Fibroblast of mammary gland (primary cell): ENCODE measurements at regions not wholly inside any gene's neighbourhood (a gene's known extent, or its start where the extent isn't known, plus 50 kb on each side); places are given as distances from the start of the nearest gene placed in this dataset.
"Not testable (repeated sequence)": the region's sequence is repeated elsewhere in the genome, so short reads cannot be mapped to it uniquely, and the experiment has no call there.

Source experiments
- DNase-seq: peaks from one replicate; pipeline ENCODE4 v3.0.0-alpha.2; 2010; ENCODE audit warnings: low read depth
- H3K4me3 ChIP-seq: 2 replicates; pipeline ENCODE4 v1.5.1; 2011; ENCODE audit warnings: low read depth, mild to moderate bottlenecking, low read length, moderate library complexity; ENCODE audit not compliant: control insufficient read depth
- TF ChIP-seq, protein P1 (sequence below): conservative IDR thresholded peaks from 2 replicates; pipeline ENCODE4 v1.5.1; 2011; ENCODE audit warnings: low read depth, low read length, inconsistent platforms; ENCODE audit not compliant: control insufficient read depth, insufficient read depth

DNA sequence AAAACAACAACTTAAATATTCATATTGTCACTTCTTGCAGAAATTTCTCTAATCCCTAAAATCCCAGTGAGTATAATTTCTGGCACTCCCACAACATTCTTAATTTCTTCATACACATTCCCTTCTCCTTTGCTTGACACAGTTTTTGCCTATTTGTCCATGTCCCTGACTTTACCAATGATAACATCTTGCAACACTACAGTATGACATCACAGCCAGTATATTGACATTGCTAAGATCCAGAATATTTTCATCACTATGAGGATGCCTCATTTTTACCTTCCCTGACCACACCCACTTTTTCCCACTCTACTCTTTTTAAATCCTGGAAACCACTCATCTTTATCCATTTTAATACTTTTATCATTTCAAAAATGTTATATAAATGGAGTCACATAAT is 292.3 kb upstream of the GK2 start:
- TF ChIP-seq, protein P1, sequence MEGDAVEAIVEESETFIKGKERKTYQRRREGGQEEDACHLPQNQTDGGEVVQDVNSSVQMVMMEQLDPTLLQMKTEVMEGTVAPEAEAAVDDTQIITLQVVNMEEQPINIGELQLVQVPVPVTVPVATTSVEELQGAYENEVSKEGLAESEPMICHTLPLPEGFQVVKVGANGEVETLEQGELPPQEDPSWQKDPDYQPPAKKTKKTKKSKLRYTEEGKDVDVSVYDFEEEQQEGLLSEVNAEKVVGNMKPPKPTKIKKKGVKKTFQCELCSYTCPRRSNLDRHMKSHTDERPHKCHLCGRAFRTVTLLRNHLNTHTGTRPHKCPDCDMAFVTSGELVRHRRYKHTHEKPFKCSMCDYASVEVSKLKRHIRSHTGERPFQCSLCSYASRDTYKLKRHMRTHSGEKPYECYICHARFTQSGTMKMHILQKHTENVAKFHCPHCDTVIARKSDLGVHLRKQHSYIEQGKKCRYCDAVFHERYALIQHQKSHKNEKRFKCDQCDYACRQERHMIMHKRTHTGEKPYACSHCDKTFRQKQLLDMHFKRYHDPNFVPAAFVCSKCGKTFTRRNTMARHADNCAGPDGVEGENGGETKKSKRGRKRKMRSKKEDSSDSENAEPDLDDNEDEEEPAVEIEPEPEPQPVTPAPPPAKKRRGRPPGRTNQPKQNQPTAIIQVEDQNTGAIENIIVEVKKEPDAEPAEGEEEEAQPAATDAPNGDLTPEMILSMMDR, result no peak
- no peak for DNase-seq
- H3K4me3 ChIP-seq, result no peak overlapping the region

DNA sequence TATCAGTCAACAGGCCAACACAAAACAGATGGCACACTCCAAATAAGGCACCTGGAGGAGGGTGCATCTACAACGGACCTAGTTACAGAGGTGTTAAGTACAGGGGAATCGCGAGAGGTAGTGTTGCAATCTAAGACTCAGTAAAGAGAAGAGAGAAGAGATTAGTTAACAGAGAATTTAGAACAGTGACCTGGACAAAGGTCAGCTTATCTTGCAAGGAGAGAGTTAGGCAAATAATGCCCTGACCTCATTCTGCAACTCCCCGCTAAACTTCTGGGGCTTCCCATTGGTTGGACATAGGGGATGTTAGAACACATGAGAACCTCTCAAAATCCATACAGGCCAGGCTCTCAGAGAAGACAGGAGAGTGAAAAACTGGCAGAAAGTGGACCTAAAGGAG is 289.4 kb upstream of the GK2 start:
- TF ChIP-seq, protein P1, result no peak
- H3K4me3 ChIP-seq, result no peak overlapping the region
- no peak for DNase-seq

DNA sequence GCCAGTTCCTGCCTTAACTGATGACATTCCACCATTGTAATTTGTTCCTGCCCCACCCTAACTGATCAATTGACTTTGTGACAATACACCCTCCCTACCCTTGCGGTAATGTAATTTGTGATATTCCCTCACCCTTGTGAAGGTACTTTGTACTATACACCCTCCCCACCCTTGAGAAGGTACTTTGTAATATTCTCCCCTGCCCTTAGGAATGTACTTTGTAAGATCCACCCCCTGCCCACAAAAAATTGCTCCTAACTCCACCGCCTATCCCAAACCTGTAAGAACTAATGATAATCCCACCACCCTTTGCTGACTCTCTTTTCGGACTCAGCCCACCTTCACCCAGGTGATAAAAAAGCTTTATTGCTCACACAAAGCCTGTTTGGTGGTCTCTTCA is 288.5 kb upstream of the GK2 start:
- not testable (repeated sequence) for H3K4me3 ChIP-seq, DNase-seq

DNA sequence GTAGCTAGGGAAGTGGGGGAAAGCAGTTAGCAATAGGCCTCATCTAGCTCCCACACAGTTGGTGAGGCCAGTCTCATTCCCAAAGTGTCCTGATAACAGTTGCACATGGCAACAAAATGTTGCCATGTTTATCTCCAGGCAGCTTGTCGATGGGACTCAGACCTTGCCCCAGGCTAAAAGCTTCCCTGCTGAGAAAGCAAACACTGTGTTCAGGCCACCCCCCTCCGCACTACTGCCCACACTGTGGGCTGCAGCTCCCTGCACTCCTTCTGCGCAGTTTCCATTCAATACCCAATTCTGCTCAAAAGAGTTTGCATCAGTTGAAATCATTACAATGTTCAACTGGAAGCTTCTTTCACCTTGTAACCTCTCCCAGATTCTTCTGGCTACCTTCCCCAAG is 287.8 kb upstream of the GK2 start:
- TF ChIP-seq, protein P1, result no peak
- no peak overlapping the region for H3K4me3 ChIP-seq
- DNase-seq, result no peak

DNA sequence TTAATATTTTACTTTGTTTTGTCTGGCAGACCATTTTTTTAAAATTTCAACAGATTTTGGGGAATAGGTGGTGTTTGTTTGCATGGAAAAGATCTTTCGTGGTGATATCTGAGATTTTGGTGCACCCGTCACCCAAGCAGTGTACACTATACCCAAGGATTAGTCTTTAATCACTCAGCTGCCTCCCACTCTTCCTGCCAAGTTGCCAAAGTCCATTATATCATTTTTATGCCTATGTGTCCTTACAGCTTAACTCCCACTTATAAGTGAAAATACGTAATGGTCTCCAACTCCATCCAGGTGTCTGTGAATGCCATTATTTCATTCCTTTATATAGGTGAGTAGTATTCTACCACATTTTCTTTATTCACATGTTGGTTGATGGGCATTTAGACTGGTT is 281.7 kb upstream of the GK2 start:
- H3K4me3 ChIP-seq, result no peak overlapping the region
- TF ChIP-seq, protein P1, result no peak
- DNase-seq, result no peak

DNA sequence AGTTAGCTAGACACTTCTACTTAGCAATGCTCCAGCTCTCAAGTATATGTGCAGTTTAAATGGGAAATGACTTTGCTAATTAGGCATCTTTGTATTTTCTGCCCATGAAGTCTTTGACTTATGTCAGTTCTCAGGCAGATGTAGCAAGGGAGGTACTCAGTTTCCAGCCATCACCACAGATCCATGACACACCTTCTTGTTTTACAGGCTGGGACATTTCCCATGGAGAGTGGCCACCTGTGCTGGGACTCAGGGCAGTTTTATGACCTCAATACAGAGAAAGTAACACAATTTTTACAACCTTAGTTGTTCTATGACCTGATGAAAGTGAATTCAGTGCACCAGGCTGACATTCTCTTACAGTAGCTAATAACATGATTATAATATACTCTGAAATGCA is 280.7 kb upstream of the GK2 start:
- TF ChIP-seq, protein P1, result no peak
- no peak for DNase-seq
- no peak overlapping the region for H3K4me3 ChIP-seq

DNA sequence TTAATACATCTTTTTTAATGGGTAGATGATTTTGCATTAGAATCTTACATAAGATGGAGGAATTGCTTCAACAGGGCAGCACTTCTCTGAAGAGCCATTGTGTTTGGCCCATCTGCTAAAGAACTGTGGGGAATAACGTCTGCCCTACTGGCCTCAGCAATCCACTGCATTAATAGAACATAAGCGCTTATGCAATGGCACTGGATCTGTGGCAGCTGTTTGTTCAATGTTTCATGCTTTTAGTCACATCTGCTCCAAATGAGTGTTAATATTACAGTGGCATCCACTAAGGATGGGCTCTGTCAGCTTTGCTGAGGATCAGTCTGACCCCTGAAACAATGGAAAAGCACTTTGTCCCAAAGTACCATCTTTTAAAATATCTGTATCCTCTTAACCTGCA is 279.0 kb upstream of the GK2 start:
- TF ChIP-seq, protein P1, result no peak
- DNase-seq, result no peak
- H3K4me3 ChIP-seq, result no peak overlapping the region
